Gastrocnemius medialis (tissue), 4 donors: ENCODE measurements at regions not wholly inside any gene's neighbourhood (a gene's known extent, or its start where the extent isn't known, plus 50 kb on each side); places are given as distances from the start of the nearest gene placed in this dataset.

Experiments used
- POLR2A ChIP-seq, 2 donors: fragments of 450-650 bp; IDR thresholded peaks; one replicate each; pipeline ENCODE4 v1.6.1; 2017; ENCODE audit warnings: antibody characterized with exemption in 2 of 2, mild to moderate bottlenecking in 2 of 2, moderate library complexity in 2 of 2
- TF ChIP-seq, protein P1 (sequence below), 5 experiments: fragments of 450-650 bp in 3 of 5; fragments of 200-600 bp in 2 of 5; sonication (generic) in 2 of 5; IDR thresholded peaks in 4 of 5; conservative IDR thresholded peaks in 1 of 5; 1 replicate in 4 of 5; 2 replicates in 1 of 5; pipeline ENCODE4 v1.5.1; 2016 to 2019; ENCODE audit warnings: antibody characterized with exemption in 5 of 5, mild to moderate bottlenecking in 3 of 5, moderate library complexity in 3 of 5

DNA sequence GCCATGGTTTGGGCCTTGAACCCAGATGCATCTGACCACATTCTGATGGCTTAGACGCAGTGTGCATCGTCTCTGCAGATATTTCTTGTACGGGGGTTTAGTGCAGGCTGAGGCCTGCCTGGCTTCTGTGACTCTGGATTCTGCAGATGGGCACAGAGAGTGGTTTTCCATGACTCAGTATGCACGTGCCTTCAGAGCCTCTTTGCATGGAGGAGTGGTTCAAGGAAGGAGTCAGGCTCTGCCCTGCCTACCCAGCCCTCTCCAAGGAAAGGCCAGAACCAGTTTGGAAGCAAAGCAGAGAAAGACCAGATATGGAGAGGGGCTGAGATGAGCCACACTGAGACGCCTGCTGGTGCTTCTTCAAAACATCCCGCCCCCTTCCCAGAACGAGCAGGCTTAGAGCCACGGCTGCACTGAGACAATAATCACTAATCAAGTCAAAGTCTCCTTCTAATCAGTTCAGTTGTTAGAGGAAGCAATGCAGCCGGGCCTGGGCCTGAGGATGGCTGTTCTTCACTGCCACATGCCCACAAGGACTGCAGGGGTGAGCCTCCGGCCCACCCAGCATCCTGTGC is 308.9 kb downstream of the NXPE2 start:
- TF ChIP-seq, protein P1, sequence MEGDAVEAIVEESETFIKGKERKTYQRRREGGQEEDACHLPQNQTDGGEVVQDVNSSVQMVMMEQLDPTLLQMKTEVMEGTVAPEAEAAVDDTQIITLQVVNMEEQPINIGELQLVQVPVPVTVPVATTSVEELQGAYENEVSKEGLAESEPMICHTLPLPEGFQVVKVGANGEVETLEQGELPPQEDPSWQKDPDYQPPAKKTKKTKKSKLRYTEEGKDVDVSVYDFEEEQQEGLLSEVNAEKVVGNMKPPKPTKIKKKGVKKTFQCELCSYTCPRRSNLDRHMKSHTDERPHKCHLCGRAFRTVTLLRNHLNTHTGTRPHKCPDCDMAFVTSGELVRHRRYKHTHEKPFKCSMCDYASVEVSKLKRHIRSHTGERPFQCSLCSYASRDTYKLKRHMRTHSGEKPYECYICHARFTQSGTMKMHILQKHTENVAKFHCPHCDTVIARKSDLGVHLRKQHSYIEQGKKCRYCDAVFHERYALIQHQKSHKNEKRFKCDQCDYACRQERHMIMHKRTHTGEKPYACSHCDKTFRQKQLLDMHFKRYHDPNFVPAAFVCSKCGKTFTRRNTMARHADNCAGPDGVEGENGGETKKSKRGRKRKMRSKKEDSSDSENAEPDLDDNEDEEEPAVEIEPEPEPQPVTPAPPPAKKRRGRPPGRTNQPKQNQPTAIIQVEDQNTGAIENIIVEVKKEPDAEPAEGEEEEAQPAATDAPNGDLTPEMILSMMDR (IDR thresholded peaks at IDR 0.05 in 4 of 5, conservative IDR thresholded peaks at IDR 0.05 in 1 of 5): no peak
- TF ChIP-seq POLR2A (IDR thresholded peaks at IDR 0.05): no peak
